ENCODE measurements at regions not wholly inside any gene's neighbourhood (a gene's known extent, or its start where the extent isn't known, plus 50 kb on each side); places are given as distances from the start of the nearest gene placed in this dataset.

GRCh38 chr4:63894161-63894560 lies 515.1 kb downstream of the TECRL start:
- H4K5ac ChIP-seq (ENCODE audit: insufficient read length, low read depth, low read length) = no peak overlapping the region
- H2AK5ac ChIP-seq (ENCODE audit: insufficient read length, low read length) = no peak overlapping the region
- H3K14ac ChIP-seq (ENCODE audit: insufficient read depth, low read length) = no peak overlapping the region
- H3T11ph ChIP-seq (ENCODE audit: low read length) = no peak overlapping the region
- H2AFZ ChIP-seq (ENCODE audit: low read length) = no peak overlapping the region
- no peaks in the 10 kb centered on the region; a peak in 2 of 5 replicates for H3K9me3 Mint-ChIP-seq
- no peak overlapping the region for H4K8ac ChIP-seq (replicated peaks; ENCODE audit: insufficient read length, low read depth, low read length)
- no peaks in the 10 kb centered on the region for H3K79me2 ChIP-seq (ENCODE audit: insufficient read depth, low read length)
- H2BK20ac ChIP-seq (ENCODE audit: low read depth, low read length, poor library complexity, severe bottlenecking) = no peak overlapping the region
- no peak overlapping the region for H2BK120ac ChIP-seq (ENCODE audit: low read depth, low read length, poor library complexity, severe bottlenecking)
- no peak overlapping the region for H2BK15ac ChIP-seq (ENCODE audit: low read depth, low read length)
- DNase-seq = no peak
- no peak overlapping the region for H3K27ac Mint-ChIP-seq
- H3K27me3 ChIP-seq (ENCODE audit: insufficient read depth, low read length) = no peaks in the 10 kb centered on the region
- H2BK5ac ChIP-seq (ENCODE audit: insufficient read length, low read length) = no peak overlapping the region
- H4K20me1 ChIP-seq (ENCODE audit: control insufficient read depth, insufficient read depth, insufficient read length) = no peaks in the 10 kb centered on the region
- no peak overlapping the region for H3K4ac ChIP-seq (ENCODE audit: low read depth, low read length)
- H3K23ac ChIP-seq (ENCODE audit: insufficient read length, low read depth, low read length) = no peak overlapping the region
- no peak overlapping the region for H3K4me2 ChIP-seq (ENCODE audit: insufficient read depth, insufficient read length, low read length)
- no peak overlapping the region for H3K56ac ChIP-seq (ENCODE audit: insufficient read length, low read depth, low read length)
- H3K9me3 ChIP-seq (ENCODE audit: control insufficient read depth, low read depth, low read length) = no peaks in the 10 kb centered on the region
- H3K4me3 Mint-ChIP-seq = no peak overlapping the region
- no peak overlapping the region for H4K91ac ChIP-seq (ENCODE audit: insufficient read length, low read depth, low read length)
- H3K4me1 ChIP-seq (ENCODE audit: insufficient read depth, low read length) = no peaks in the 10 kb centered on the region
- no peaks in the 10 kb centered on the region; a peak in 1 of 7 replicates for H3K36me3 Mint-ChIP-seq (ENCODE audit: insufficient read depth in 1 of 3, low read depth in 3 of 3)
- no peaks in the 10 kb centered on the region for H3K4me1 Mint-ChIP-seq
- H3K27ac ChIP-seq (ENCODE audit: insufficient read length, low read depth, low read length) = no peak overlapping the region
- no peaks in the 10 kb centered on the region for H3K79me1 ChIP-seq (ENCODE audit: insufficient read depth, low read depth, low read length, poor library complexity, severe bottlenecking)
- H3K23me2 ChIP-seq (ENCODE audit: insufficient read length, low read depth, low read length, poor library complexity, severe bottlenecking) = no peaks in the 10 kb centered on the region
- no peaks in the 10 kb centered on the region; the same call in 1 of the 2 replicates for H3K27me3 Mint-ChIP-seq (ENCODE audit: low read depth)
- H3K9ac ChIP-seq (ENCODE audit: extremely low read depth, insufficient read length, low read length) = no peak overlapping the region
- no peak overlapping the region for H2BK12ac ChIP-seq (ENCODE audit: insufficient read length, low read depth, low read length)
- TF ChIP-seq, protein P1, sequence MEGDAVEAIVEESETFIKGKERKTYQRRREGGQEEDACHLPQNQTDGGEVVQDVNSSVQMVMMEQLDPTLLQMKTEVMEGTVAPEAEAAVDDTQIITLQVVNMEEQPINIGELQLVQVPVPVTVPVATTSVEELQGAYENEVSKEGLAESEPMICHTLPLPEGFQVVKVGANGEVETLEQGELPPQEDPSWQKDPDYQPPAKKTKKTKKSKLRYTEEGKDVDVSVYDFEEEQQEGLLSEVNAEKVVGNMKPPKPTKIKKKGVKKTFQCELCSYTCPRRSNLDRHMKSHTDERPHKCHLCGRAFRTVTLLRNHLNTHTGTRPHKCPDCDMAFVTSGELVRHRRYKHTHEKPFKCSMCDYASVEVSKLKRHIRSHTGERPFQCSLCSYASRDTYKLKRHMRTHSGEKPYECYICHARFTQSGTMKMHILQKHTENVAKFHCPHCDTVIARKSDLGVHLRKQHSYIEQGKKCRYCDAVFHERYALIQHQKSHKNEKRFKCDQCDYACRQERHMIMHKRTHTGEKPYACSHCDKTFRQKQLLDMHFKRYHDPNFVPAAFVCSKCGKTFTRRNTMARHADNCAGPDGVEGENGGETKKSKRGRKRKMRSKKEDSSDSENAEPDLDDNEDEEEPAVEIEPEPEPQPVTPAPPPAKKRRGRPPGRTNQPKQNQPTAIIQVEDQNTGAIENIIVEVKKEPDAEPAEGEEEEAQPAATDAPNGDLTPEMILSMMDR (conservative IDR thresholded peaks at IDR 0.05) = no peak
- H3K18ac ChIP-seq (ENCODE audit: insufficient read length, low read depth, low read length) = no peak overlapping the region

Measured in H9 (cell line).